ENCODE measurements at regions not wholly inside any gene's neighbourhood (a gene's known extent, or its start where the extent isn't known, plus 50 kb on each side); places are given as distances from the start of the nearest gene placed in this dataset.
A peak's percentile ranks its signal among the peaks of the same experiment; 100 is the strongest.

DNA sequence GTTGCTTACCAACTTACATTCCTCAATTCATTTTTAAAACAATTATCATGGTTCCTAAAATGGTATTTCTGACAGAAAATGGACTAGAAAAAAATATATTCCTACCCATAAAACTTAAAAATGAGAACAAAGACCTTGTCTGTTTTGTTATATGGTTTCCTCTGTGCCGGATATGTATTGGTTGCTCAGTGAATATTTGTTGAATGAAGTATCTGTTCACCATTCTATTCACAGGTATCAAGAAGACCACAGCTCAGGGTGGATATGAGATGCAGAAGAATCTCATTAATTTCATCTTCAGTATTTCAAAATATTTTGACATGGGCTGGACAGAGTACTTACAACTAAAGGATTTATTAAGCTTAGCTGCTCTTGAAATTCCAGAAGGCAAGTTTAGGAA, 58.1 kb downstream of the TUSC7 start:
- no peak for DNase-seq

GRCh38 chr3:116770815-116771450, 61.4 kb downstream of the TUSC7 start:
- DNase-seq, result peak in 1 of 5 experiments; percentile 51

- no peak for DNase-seq
Observed at GRCh38 chr3:116776880-116777785, 67.6 kb downstream of the TUSC7 start.

DNA sequence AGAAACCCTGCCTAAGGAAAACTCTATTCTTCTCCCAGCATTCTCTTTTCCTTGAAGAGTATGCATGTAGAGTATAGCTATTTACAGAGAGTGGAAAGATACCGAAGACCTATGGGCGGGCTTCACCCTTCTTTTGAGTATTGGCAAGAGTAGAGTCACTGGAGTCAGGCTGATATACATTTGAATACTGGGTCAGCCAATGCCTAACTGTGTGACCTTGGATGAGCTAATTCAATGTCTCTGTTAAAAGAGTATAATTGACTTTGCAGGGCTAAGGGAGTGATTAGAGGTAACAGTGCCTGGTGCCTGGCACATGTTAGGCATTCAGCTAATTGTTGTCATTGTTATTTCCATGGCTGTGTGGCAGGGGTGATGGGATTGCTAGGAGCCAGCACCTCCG, 75.6 kb downstream of the TUSC7 start:
- DNase-seq, result no peak

GRCh38 chr3:116802651-116803050, 93.1 kb downstream of the TUSC7 start:
- no peak for DNase-seq

DNA sequence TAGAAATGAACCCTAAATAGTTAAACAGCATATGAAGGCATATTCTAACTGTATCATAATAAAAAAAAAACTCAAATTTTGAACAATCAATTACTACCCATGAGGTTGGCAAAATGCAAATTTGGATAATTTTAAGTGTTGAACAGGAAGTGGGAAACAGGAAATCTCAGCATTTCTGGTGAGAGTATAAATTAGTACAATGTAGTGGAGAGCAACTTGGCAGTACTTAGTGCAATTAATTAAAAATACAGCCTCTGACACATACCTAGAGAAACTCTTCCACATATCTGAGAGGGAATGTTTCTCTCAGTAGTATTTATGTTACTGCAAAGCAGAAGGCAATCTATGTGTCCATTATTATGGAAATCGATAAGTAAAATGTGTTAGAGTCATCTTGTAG, 96.8 kb downstream of the TUSC7 start:
- DNase-seq, result no peak

DNA sequence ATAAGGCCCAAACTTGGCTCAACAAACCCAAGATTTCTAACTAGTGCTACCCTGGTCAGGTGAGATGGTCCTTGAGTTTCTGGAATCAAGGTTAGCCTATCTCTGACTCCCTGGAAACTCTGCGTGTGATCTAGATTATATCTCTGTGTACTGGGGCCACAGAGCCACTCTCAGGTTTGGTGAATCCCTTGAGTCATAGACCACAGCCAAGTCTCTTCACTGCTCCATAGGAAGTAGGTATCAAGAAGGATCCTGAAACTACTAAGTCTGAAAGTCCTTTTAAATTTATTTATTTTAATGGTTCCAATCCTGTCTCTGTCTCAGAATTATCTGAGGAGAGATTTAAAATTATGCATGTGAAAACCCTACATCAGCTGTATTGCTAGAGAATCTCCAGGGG, 99.1 kb downstream of the TUSC7 start:
- no peak for DNase-seq

- no peak for DNase-seq
Observed at GRCh38 chr3:116809208-116809607, 99.6 kb downstream of the TUSC7 start.

DNA sequence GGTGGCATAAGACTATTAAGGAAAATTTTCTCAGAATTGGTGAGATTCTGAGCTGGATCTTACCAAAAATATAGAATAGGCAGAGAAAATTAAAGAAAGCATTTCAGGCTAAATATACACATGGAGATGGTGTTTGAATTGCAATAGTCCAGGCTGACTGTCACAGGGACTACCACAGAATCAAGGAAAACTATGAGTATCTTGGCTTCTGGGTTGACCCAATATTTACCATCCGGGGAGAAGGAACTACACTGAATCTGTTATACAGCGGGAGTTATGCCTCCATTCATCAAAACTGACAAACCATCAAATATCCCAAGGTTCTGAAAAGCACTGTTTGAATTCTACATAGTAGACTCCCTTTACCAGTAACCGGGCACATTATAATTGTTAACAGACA, 102.2 kb downstream of the TUSC7 start:
- DNase-seq, result no peak

- no peak for DNase-seq
Observed at GRCh38 chr3:116812949-116813348, 103.4 kb downstream of the TUSC7 start.

- DNase-seq, result no peak
Observed at GRCh38 chr3:116815321-116815720, 105.7 kb downstream of the TUSC7 start.

GRCh38 chr3:116815831-116816588, 106.4 kb downstream of the TUSC7 start:
- DNase-seq, result no peak

DNA sequence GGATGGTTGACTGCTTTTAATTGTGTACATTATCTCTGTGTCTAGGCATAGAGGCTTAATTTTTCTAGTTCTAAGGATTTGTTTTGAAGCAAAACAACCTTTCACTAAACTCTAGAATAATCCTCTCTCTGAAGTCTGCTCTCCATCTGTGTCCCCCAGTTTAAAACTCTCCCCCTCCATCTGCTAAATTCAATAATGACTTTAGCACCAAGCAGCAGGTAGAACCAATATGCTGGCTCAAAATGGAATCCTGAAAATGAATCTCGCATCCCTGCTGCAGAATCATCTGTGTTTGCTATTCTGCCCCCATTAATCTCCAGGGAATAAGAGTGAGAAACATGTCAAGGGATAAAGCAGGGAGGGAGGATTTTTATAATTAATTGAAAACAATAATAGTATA, 111.8 kb downstream of the TUSC7 start:
- no peak for DNase-seq

DNA sequence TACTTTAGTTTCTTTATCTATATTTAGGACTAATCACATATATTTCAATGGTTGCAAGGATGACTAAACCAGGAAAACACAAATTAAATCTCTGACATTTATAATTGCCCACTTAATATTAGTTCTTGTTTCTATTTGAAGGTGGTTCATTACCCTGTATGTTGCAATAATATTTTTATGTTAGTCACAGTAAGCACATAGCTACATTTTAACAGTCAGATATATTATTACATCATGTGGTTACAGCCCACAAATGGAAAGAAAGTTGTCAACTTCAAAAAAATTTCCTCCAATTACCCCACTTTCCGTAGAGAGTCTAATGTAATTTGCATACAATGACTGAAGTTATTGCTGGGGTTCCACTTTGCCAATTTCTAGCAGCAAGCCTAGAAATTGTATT, 114.6 kb downstream of the TUSC7 start:
- DNase-seq, result no peak

DNA sequence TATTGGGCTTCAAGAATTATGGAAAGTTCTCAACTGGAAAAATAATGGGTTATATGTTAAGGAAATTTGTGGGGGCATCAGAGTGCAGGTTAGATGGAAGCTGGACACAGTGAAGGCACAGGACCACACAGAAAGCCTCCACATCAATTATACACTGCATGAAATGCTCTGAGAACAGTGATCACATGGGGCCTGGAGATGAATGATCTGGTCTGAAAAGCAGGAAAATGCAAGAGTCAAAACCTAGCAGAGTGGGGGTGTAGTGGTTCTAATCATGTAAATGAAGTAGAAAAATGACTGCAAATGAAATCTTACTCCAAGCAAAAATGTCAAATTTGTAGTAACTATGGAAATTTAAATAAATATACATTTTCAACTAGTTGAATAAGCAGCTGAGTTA, 123.6 kb downstream of the TUSC7 start:
- DNase-seq, result no peak

- DNase-seq, result no peak
Observed at GRCh38 chr3:116834816-116835215, 125.2 kb downstream of the TUSC7 start.

GRCh38 chr3:116835658-116836057, 126.1 kb downstream of the TUSC7 start:
- no peak for DNase-seq

- no peak for DNase-seq
Observed at GRCh38 chr3:116836286-116836685, 126.7 kb downstream of the TUSC7 start.

DNA sequence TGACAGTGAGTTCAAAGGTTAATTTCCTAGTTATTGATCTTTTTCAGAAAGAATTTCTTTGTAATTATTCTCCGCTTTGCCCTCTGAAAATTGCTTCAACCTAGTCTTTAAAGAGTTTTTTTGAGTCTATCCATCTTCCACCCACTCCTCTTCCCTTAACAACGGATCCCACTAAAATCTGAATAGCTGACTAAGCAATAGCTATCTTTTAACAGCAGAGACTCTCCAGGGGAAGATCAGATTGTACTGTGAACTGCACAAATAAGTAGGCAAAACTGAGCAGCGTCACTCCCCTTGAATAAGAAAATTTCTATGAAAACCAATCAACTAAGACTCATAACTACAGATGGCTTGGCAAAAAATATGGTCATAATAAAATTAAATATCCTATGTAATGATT, 127.9 kb downstream of the TUSC7 start:
- no peak for DNase-seq

- DNase-seq, result no peak
Observed at GRCh38 chr3:116841003-116841735, 131.6 kb downstream of the TUSC7 start.

DNA sequence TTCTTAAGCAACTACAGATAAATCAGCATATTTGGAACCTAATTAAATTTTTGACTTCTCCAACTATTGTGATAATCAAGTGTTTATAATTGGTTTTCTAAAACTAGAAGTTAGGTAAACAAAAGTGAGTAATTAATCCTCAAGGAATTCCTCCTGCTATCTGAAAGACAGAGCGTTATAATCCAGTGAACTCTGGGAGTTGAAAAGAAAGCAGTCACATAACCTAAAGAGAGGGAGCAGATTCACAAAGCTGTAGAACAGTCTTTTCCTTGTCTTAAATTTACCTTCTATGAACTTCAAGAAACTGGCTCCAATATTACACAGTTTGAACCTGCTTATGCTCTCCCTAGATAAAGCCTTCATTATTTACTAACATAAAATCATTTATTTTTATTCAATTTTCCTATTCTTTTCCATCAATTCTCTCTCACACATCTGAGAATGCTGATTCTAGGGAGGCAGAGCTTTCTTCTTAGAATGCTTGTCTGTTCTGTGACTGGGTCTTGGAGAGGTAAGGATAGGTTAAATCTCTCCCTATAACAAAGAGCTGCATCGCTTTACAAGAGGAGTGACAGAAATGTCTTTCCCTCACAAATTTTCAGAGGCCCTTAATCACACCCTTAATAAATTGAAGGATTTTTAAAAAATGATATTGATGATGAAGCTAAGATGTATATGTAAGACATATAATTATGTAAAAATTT, 132.8 kb downstream of the TUSC7 start:
- DNase-seq, result no peak

DNA sequence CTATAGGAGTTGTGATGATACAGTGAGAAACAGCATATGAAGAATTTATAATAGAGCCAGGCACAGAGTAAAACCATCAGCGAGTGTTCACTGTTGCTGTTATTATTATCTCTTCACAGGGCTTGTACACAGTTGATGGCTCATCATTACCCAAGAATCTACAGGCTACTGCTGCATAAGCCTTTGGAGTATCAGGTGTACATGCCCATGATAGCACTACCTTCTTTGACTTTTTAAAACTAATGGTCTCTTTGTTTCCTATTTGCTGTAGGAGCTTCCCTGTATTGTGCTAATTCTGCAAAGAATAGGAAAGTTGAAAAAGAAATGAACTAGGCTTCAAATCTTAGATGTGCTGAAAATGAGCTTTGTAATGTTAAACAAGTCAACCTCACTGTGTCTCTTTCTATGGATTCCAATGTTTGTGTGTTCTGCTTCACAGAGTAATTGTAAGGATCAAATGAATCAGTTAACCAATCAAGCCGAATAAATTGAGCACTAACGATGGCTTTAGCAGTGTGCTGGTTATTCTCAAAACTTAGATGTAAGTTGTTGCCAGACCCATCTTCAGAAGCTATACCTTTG, 138.8 kb downstream of the TUSC7 start:
- DNase-seq, result no peak
